ENCODE measurements at regions not wholly inside any gene's neighbourhood (a gene's known extent, or its start where the extent isn't known, plus 50 kb on each side); places are given as distances from the start of the nearest gene placed in this dataset.

- TF ChIP-seq, protein P1, sequence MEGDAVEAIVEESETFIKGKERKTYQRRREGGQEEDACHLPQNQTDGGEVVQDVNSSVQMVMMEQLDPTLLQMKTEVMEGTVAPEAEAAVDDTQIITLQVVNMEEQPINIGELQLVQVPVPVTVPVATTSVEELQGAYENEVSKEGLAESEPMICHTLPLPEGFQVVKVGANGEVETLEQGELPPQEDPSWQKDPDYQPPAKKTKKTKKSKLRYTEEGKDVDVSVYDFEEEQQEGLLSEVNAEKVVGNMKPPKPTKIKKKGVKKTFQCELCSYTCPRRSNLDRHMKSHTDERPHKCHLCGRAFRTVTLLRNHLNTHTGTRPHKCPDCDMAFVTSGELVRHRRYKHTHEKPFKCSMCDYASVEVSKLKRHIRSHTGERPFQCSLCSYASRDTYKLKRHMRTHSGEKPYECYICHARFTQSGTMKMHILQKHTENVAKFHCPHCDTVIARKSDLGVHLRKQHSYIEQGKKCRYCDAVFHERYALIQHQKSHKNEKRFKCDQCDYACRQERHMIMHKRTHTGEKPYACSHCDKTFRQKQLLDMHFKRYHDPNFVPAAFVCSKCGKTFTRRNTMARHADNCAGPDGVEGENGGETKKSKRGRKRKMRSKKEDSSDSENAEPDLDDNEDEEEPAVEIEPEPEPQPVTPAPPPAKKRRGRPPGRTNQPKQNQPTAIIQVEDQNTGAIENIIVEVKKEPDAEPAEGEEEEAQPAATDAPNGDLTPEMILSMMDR (IDR thresholded peaks at IDR 0.05), result no peak
- TF ChIP-seq MLX (CRISPR knock-in tag; IDR thresholded peaks at IDR 0.05) (no peak), USF1 (CRISPR knock-in tag; IDR thresholded peaks at IDR 0.05) (no peak), MYBL2 (CRISPR knock-in tag; IDR thresholded peaks at IDR 0.05) (no peak), PRDM15 (CRISPR knock-in tag; IDR thresholded peaks at IDR 0.05) (no peak), NR1H2 (CRISPR knock-in tag; IDR thresholded peaks at IDR 0.05) (no peak), ATF3 (CRISPR knock-in tag; conservative IDR thresholded peaks at IDR 0.05) (no peak), USF2 (CRISPR knock-in tag; IDR thresholded peaks at IDR 0.05) (no peak), HMGXB4 (CRISPR knock-in tag; IDR thresholded peaks at IDR 0.05) (no peak)
- TF ChIP-seq, protein P2, sequence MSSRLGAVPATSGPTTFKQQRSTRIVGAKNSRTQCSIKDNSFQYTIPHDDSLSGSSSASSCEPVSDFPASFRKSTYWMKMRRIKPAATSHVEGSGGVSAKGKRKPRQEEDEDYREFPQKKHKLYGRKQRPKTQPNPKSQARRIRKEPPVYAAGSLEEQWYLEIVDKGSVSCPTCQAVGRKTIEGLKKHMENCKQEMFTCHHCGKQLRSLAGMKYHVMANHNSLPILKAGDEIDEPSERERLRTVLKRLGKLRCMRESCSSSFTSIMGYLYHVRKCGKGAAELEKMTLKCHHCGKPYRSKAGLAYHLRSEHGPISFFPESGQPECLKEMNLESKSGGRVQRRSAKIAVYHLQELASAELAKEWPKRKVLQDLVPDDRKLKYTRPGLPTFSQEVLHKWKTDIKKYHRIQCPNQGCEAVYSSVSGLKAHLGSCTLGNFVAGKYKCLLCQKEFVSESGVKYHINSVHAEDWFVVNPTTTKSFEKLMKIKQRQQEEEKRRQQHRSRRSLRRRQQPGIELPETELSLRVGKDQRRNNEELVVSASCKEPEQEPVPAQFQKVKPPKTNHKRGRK (CRISPR knock-in tag; IDR thresholded peaks at IDR 0.05; ENCODE audit: borderline replicate concordance), result no peak
These were observed 307.7 kb downstream of the SIPA1L2 start for GRCh38 chr1:232322162-232322734.
